NCI-H187 (cell line): ENCODE measurements at regions not wholly inside any gene's neighbourhood (a gene's known extent, or its start where the extent isn't known, plus 50 kb on each side); places are given as distances from the start of the nearest gene placed in this dataset.

Experiments used
- DNase-seq, 2 experiments: peaks; one replicate each; lab custom pipeline; 2025; lab: John Stamatoyannopoulos, UW

GRCh38 chr4:185862340-185862739 lies 50.3 kb upstream of the SORBS2 start:
- no peak for DNase-seq

GRCh38 chr4:185863946-185864345 lies 52.0 kb upstream of the SORBS2 start:
- DNase-seq, result no peak

- no peak for DNase-seq
These were observed 53.9 kb upstream of the SORBS2 start for GRCh38 chr4:185865901-185866328.

GRCh38 chr4:185867770-185868169 lies 55.8 kb upstream of the SORBS2 start:
- DNase-seq, result no peak

- DNase-seq, result no peak
These were observed 57.0 kb upstream of the SORBS2 start for GRCh38 chr4:185868983-185869382.

- DNase-seq, result no peak
These were observed 57.4 kb upstream of the SORBS2 start for GRCh38 chr4:185869427-185869826.

- DNase-seq, result no peak
These were observed 58.4 kb upstream of the SORBS2 start for GRCh38 chr4:185870366-185870765.

GRCh38 chr4:185872747-185873380 lies 60.9 kb upstream of the SORBS2 start:
- DNase-seq, result no peak

- no peak for DNase-seq
These were observed 62.7 kb upstream of the SORBS2 start for GRCh38 chr4:185874516-185875230.

GRCh38 chr4:185875316-185875907 lies 63.4 kb upstream of the SORBS2 start:
- DNase-seq, result no peak

GRCh38 chr4:185878633-185879032 lies 66.6 kb upstream of the SORBS2 start:
- DNase-seq, result no peak

- DNase-seq, result no peak
These were observed 67.8 kb upstream of the SORBS2 start for GRCh38 chr4:185879666-185880312.

GRCh38 chr4:185880571-185880970 lies 68.6 kb upstream of the SORBS2 start:
- DNase-seq, result no peak

GRCh38 chr4:185881430-185881829 lies 69.4 kb upstream of the SORBS2 start:
- DNase-seq, result no peak

- DNase-seq, result no peak
These were observed 71.6 kb upstream of the SORBS2 start for GRCh38 chr4:185883591-185883990.

GRCh38 chr4:185885075-185885474 lies 73.1 kb upstream of the SORBS2 start:
- DNase-seq, result no peak

- DNase-seq, result no peak
These were observed 73.6 kb upstream of the SORBS2 start for GRCh38 chr4:185885604-185886003.

- no peak for DNase-seq
These were observed 75.0 kb upstream of the SORBS2 start for GRCh38 chr4:185886832-185887524.

GRCh38 chr4:185888676-185889075 lies 76.7 kb upstream of the SORBS2 start:
- DNase-seq, result no peak

GRCh38 chr4:185889585-185889984 lies 77.6 kb upstream of the SORBS2 start:
- no peak for DNase-seq

- DNase-seq, result no peak
These were observed 78.2 kb upstream of the SORBS2 start for GRCh38 chr4:185890196-185890595.

GRCh38 chr4:185892165-185892564 lies 80.2 kb upstream of the SORBS2 start:
- DNase-seq, result no peak
